Panc1 (cell line): ENCODE measurements at regions not wholly inside any gene's neighbourhood (a gene's known extent, or its start where the extent isn't known, plus 50 kb on each side); places are given as distances from the start of the nearest gene placed in this dataset.

Experiments used
- ATAC-seq: fragments of 200-7000 bp; cut with Tn5 transposase; 2 replicates; pipeline ENCODE4 v1.9.1; 2020; ENCODE audit warnings: mild to moderate bottlenecking, moderate library complexity
- BruUV-seq: library from RNA; stranded (reverse); fragments of 400-500 nt; replicated peaks from 2 replicates; lab custom pipeline; 2021; lab: Mats Ljungman, UMichigan
- CTCF ChIA-PET: fragments of 300-600 bp; sonication (Branson Sonifier 250); formaldehyde crosslinking; loops from one replicate; lab custom pipeline; 2022; ENCODE audit warnings: antibody characterized with exemption; lab: Charles Lee
- POLR2A ChIA-PET: fragments of 300-600 bp; sonication (Branson Sonifier 250); formaldehyde crosslinking; loops from one replicate; lab custom pipeline; 2022; ENCODE audit warnings: antibody characterized with exemption; lab: Charles Lee
- DNase-seq: peaks from one replicate; pipeline ENCODE4 v3.0.0-alpha.2; 2010; ENCODE audit warnings: low read depth, low spot score
- H3K27ac ChIP-seq: 2 replicates; pipeline ENCODE4 v1.5.1; 2011; ENCODE audit warnings: mild to moderate bottlenecking, low read length, inconsistent platforms
- H3K27me3 ChIP-seq: fragments of 200-500 bp; sonication (Bioruptor generic); 2 replicates; pipeline ENCODE4 v1.6.0; 2014; ENCODE audit warnings: low read length, inconsistent platforms; ENCODE audit not compliant: control insufficient read depth, insufficient read depth
- H3K36me3 ChIP-seq: fragments of 200-500 bp; sonication (Bioruptor generic); 2 replicates; pipeline ENCODE4 v1.5.1; 2014; ENCODE audit warnings: inconsistent platforms, mild to moderate bottlenecking, low read length, moderate library complexity; ENCODE audit not compliant: control insufficient read depth, insufficient read depth
- H3K4me1 ChIP-seq: 2 replicates; pipeline ENCODE4 v1.5.1; 2011; ENCODE audit warnings: inconsistent platforms, mild to moderate bottlenecking, low read length, moderate library complexity; ENCODE audit not compliant: control insufficient read depth, insufficient read depth
- H3K4me3 ChIP-seq, 2 experiments: 2 replicates each; pipeline ENCODE4 v1.5.1; 2011 to 2012; ENCODE audit warnings: low read depth in 2 of 2, low read length in 2 of 2, mild to moderate bottlenecking in 2 of 2, inconsistent platforms in 1 of 2, moderate library complexity in 1 of 2
- H3K9me3 ChIP-seq: fragments of 200-500 bp; sonication (Bioruptor generic); 2 replicates; pipeline ENCODE4 v1.5.1; 2014; ENCODE audit warnings: low read depth, mild to moderate bottlenecking, inconsistent platforms, low read length, moderate library complexity; ENCODE audit not compliant: control insufficient read depth, insufficient read depth
- CTCF ChIP-seq: fragments of 450-650 bp; IDR thresholded peaks from 2 replicates; pipeline ENCODE4 v1.5.1; 2017; ENCODE audit warnings: mild to moderate bottlenecking
- POLR2AphosphoS5 ChIP-seq: IDR thresholded peaks from 2 replicates; pipeline ENCODE4 v1.6.1; 2012; ENCODE audit warnings: mild to moderate bottlenecking, low read depth, low read length, moderate library complexity
- REST ChIP-seq, 2 experiments: IDR thresholded peaks; 2 replicates each; pipeline ENCODE4 v1.6.1; 2011 to 2012; ENCODE audit warnings: low read depth in 2 of 2, control low read depth in 1 of 2, low read length in 1 of 2, mild to moderate bottlenecking in 1 of 2, moderate library complexity in 1 of 2; ENCODE audit not compliant: insufficient read depth in 1 of 2
- SIN3A ChIP-seq: IDR thresholded peaks from 2 replicates; pipeline ENCODE4 v1.6.1; 2012; ENCODE audit warnings: low read depth, mild to moderate bottlenecking, low read length, moderate library complexity, borderline replicate concordance; ENCODE audit not compliant: insufficient read depth
- TCF7L2 ChIP-seq: IDR thresholded peaks from 2 replicates; pipeline ENCODE4 v1.6.1; 2011; ENCODE audit warnings: mild to moderate bottlenecking, low read depth, low read length, inconsistent platforms
- in situ Hi-C: cut with HindIII; loops from 2 replicates; pipeline ENCODE4 v1.10.0; 2016; ENCODE audit warnings: low sequenced_read_pairs, low pct_unique_long_range_greater_than_20kb
- intact Hi-C: fragments of 100-400 bp; cut with micrococcal nuclease; formaldehyde crosslinking; loops from one replicate; pipeline ENCODE4 v1.10.0; 2022; ENCODE audit not compliant: unreplicated experiment

DNA sequence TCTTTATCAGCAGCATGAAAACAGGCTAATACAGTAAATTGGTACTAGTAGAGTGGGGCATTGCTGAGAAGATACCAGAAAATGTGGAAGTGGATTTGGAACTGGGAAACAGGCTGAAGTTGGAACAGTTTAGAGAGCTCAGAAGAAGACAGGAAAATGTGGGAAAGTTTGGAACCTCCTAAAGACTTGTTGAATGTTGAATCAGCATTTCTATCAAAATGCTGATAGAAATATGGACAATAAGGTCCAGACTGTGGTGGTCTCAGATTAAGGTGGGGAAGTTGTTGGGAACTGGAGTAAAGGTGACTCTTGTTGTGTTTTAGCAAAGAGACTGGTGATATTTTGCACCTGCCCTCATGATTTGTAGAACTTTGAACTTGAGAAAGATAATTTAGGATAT, 231.2 kb upstream of the KCND2 start:
- H3K27ac ChIP-seq: no peak overlapping the region
- H3K9me3 ChIP-seq: no peaks in the 10 kb centered on the region
- TF ChIP-seq POLR2AphosphoS5: no peak
- TF ChIP-seq REST (IDR thresholded peaks at IDR 0.05; ENCODE audit: insufficient read depth in 1 of 2, low read depth in 2 of 2, low read length in 1 of 2): no peak
- TF ChIP-seq SIN3A: no peak
- TF ChIP-seq TCF7L2: no peak
- TF ChIP-seq CTCF: no peak
- intact Hi-C loops (no loop called here), in situ Hi-C loops (no loop called here)
- H3K36me3 ChIP-seq: no peaks in the 10 kb centered on the region
- no peak overlapping the region for H3K4me3 ChIP-seq
- no peak for ATAC-seq
- ChIA-PET POLR2A (no interaction called here), CTCF (no interaction called here)
- no peaks in the 10 kb centered on the region for H3K27me3 ChIP-seq
- H3K4me1 ChIP-seq: no peaks in the 10 kb centered on the region
- BruUV-seq: no TSS peak
- DNase-seq: no peak

- ChIA-PET CTCF (no interaction called here), POLR2A (no interaction called here)
- TF ChIP-seq SIN3A (no peak), POLR2AphosphoS5 (no peak), TCF7L2 (no peak), CTCF (no peak), REST (IDR thresholded peaks at IDR 0.05; ENCODE audit: insufficient read depth in 1 of 2, low read depth in 2 of 2, low read length in 1 of 2) (no peak)
- intact Hi-C loops (no loop called here), in situ Hi-C loops (no loop called here)
- ATAC-seq: no peak
- H3K9me3 ChIP-seq: no peaks in the 10 kb centered on the region
- no peak overlapping the region for H3K4me3 ChIP-seq
- DNase-seq: no peak
- no peaks in the 10 kb centered on the region for H3K27me3 ChIP-seq
- no TSS peak for BruUV-seq
- H3K27ac ChIP-seq: no peak overlapping the region
- no peaks in the 10 kb centered on the region for H3K36me3 ChIP-seq
- H3K4me1 ChIP-seq: no peaks in the 10 kb centered on the region
These were observed 229.7 kb upstream of the KCND2 start for GRCh38 chr7:120043250-120043649.
